Iris pigment epithelial cell (primary cell): ENCODE measurements at regions not wholly inside any gene's neighbourhood (a gene's known extent, or its start where the extent isn't known, plus 50 kb on each side); places are given as distances from the start of the nearest gene placed in this dataset.

Experiments
- DNase-seq: peaks from one replicate; pipeline ENCODE4 v3.0.0-alpha.2; 2011; ENCODE audit warnings: low read depth

GRCh38 chr7:132666774-132667172 lies 90.5 kb upstream of the PLXNA4 start:
- DNase-seq: no peak

DNA sequence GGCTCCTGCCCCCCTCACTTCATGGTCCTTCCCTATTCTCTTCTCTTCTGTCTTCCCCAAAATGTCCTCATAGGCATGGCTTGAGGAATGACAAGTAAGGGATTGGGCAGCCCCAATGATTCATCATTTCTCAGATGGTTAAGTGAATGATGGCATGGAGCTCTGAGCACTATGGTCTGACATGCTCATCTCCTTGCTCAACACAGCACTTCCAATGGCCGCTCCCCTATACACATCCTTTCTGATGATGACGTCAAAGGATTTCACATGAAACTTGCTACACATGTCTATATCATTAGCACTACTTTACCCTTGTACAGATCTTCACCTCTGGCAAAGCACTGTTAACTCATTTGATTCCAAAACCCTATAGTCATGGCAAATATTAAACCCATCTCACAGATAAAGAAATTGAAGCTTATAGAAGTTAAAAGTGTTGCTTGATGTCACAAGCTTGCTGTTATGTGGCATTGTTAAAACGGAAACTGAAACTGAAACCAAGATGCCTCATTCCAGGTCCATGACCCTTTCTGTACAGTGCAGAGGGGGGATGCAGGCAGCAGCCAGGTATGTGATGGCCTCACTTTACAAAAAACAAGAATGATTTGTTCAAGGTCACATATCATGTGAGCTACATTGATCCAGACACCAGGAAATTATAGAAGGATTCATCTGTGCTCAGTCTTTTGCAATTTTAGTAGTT lies 90.0 kb upstream of the PLXNA4 start:
- peak; percentile 21 for DNase-seq

DNA sequence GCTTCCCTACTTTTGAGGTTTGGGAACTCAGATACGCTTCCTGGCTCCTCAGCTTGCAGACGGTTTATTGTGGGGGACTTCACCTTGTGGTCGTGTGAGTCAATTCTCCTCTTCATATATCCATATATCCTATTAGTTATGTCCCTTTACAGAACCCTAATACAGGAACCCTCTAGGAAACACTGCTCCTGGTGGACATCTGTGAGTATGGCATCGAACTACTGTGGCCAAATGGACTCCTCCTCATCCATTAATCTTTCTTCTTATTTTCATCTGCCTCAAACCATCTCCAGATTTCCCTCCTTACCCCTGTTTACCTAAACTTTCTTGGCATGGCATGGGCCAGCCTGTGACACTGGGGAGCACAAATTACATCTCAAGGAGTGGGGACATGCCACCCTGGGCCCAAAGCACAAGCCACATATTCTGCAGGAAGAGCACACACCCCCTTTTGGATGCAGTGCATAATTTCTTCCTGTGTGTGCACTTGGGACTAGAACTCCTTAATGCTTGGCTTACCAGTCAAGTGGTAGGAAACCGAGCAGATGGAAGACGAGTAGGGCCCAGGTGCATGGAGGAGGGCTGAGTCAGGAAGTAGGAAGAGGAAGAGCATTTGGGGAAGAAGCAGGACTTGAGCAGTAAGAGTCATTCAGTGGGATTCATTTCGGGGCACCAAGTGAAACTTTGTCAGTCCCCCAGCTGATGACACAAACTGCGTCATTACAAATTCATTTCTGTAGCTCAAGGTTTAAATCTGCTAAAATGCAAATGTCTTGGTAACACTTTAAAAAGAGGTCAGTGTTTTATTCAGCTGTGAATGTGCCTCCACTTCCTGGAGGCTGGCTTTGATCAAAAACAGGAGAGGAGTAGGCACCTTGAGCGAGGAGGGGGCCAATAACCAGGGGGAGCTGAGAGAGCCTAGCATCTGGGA lies 80.8 kb upstream of the PLXNA4 start:
- DNase-seq: peak; percentile 8

DNA sequence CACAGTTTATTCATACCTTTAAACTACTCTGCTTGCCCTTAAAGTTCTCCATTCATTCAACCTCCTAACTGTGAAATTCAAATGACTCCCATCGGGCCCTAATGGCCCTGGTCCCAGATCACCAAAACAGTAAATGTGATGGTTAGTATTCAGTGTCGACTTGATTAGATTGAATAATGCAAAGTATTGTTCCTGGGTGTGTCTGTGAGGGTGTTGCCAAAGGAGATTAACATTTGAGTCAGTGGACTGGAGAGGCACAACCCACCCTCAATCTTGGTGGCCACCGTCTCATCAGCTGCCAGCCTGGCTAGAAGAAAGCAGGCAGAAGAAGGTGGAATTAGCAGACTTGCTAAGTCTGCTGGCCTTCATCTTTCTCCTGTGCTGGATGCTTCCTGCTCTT lies 80.1 kb upstream of the PLXNA4 start:
- no peak for DNase-seq

GRCh38 chr7:132655131-132655727 lies 79.0 kb upstream of the PLXNA4 start:
- DNase-seq: peak; percentile 76

DNA sequence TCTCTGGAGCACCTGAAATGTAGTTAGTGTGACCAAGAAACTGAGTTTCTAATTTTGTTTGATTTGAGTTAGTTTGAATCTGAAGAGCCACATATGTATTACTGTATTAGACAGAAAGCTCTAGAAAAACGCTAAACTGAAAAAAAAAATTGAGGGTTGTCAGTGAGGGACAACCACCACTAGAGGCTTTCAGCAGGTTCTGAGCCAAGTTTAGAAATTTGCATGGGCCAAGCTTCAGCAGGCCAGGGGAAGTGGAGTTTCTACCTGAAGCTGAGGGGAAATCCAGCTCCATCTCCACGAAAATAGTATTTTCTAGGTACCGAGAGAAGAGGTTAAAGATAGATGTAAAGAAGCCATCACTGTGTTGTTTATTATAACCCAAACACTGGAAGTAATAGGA lies 77.9 kb upstream of the PLXNA4 start:
- peak; percentile 34 for DNase-seq

DNA sequence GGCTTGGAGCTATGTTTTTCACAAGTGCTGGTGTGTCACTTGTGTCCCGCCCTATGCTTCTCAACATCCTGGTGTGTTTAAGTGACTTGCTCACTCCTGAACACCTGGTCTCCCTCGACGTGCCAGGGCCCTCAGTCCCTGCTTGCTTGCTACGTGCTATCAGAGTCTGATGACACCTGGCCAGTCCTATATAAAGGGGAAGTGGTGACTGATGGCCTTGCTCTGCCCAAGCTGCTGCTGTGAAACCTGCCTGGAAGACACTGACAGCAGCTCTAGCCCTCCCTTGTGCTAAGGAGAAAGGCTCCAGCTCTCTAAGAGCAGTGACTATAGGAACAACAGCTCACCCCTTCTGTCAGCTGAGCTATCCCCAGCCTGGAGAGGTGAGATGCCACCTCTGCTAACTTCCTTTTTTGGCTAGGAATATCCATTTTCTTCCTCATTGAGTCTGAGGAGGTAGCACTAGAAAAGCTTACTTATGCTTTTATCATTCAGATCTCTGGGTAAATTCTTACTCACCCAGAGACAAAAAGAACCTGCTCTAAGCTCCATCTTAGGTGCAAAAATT lies 77.2 kb upstream of the PLXNA4 start:
- DNase-seq: no peak

DNA sequence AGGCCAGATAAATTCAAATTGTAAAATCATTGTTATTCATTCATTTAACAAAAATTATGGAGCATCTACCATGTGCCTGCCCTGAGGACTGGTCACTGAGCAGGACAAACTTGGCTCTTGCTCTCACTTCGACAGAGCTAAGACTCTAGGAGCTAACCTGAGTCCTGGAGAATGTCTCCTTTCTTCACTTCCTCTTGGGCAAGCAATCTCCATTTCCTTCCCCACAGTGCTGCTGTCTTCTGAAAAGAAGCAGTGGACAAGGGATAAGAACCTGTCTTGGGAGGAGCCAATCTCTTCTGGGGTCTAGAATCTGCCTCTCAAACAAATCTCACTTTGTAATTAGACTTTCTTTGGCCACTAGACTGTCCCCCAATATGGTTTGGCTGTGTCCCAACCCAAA lies 76.2 kb upstream of the PLXNA4 start:
- DNase-seq: no peak

DNA sequence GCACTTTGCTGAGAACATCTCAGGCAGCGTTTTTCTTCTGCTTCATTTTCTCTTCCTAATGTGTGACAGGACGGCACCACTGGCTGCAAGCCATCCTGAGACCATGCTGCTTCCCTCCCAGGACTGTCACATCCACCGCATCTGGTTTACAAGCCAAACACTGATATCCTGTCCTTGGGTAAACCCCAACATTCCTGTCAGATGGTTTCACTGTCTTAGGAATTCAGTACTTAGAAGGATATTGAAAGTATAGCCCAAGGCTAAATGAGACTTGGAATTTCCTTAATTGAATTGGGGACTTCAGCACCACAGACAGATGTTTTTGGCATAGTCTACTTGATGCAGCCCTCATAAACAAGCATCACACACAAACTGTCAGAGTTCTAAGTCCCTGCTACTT lies 74.2 kb upstream of the PLXNA4 start:
- DNase-seq: peak; percentile 67

- no peak for DNase-seq
Measured at GRCh38 chr7:132647311-132647710, 71.0 kb upstream of the PLXNA4 start.

DNA sequence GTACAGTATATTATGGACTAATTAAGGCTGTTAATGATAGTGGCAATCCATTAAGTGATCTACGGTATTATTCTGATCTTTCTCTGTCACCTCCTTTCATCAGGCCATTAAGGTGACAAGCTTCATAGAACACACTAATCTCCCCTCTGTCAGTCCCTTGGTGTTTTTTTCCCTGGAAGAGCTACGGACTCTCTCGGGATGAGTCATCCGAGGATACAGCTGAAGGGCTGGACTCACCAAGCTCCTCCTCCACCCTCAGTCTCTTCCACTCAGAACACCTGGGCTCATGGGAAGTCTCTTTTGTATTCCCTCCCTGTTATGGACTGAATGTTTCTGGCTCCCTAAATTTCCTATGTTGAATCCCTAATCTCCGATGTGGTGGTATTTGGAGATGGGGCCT lies 69.8 kb upstream of the PLXNA4 start:
- no peak for DNase-seq

DNA sequence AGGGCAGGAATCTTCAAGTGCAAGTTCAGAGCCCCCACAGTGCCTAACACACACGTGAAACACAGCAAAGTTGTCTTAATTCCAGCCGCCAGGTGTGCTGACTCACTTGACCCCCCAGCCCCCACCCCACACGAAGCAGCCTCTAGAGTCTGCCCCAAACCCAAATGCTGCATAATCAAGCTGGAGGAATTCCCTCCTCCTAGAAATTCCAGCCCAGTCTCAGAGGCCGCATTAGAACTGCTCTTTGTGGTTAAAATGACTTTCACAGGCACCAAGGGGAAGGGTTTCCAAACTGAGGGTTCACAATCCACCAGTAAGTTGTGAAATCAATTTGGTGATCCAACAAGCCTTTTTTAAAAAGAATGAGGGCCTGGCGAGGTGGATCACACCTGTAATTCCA lies 67.0 kb upstream of the PLXNA4 start:
- no peak for DNase-seq

GRCh38 chr7:132641238-132641637 lies 65.0 kb upstream of the PLXNA4 start:
- no peak for DNase-seq

DNA sequence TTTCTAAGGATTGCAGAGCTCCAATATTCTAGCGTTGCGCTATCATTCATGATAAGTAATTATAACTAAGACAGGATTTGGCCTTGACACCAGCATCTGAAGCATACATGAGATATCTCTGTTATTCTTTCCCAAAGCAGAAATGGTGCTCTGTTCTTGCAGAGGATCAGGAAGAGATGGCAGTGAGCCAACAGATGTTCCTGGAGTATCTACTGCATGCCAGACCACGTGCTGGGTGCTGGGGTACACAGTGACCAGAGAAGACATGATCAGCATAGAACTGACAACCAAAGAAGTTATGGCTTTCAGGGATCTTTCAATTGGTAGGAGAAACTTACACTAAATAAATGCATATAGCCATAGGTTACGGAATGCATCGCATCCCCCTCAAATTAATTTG lies 63.7 kb upstream of the PLXNA4 start:
- no peak for DNase-seq

DNA sequence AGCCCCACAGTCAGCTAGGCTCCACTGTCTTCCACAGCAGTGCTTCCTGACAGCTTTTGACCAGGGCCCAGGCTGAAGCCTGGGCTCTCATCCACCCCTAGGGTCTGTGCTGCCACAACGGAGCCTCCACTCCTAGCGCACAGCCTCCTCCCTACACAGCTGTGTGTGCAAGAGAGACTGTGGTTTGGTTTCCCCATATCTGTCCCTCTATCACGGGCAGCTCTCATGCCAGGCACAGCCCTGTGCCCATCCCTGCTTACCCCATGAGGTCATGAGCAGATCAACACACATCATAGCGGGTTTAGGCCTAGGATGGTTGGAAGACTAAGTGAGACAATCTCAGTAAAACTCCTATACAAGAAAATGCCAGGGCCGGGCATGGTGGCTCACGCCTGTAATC lies 61.7 kb upstream of the PLXNA4 start:
- DNase-seq: no peak

- DNase-seq: no peak
Measured at GRCh38 chr7:132636581-132636980, 60.3 kb upstream of the PLXNA4 start.

DNA sequence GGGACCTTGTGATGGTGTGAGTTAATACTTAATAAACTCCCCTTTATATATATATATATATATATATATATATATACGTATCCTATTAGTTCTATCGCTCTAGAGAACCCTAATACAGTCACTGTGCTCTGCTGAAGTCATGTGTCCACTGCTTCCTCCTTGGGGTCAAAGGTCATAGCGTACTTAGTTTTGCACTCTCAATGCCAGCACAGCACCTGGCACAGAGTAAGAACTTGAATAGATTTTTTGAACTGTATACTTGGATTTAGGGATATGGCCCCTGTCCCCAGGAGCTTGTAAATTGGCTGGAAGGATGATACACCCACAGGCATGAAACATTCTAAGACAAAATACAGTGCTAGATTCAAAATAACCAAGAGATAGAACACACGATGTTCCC lies 58.9 kb upstream of the PLXNA4 start:
- DNase-seq: no peak

- DNase-seq: no peak
Measured at GRCh38 chr7:132630834-132631233, 54.6 kb upstream of the PLXNA4 start.
